ENCODE measurements at regions not wholly inside any gene's neighbourhood (a gene's known extent, or its start where the extent isn't known, plus 50 kb on each side); places are given as distances from the start of the nearest gene placed in this dataset.

DNA sequence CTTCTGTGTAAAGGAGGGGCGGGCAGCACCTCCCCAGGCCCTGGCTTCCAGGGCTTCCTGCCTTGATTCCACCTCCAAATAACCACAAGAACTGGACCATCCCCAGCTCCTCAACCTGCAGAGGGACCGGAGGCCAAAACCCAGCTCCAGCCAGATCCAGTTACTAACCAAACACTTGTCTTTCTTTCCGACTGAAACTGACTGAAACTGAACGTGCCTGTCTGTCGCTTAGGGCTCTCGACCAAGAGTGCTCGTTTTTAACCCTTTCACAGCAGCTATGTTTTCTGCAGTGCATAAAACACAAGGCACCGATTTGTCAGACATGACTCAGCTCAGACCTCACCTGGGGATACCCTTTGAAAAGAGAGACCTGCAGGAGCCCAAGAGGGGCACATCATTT, 249.9 kb upstream of the SIX2 start:
- DNase-seq (ENCODE audit: low read depth, low spot score): no peak
- H3K4me3 ChIP-seq (ENCODE audit: low read length): no peak overlapping the region

DNA sequence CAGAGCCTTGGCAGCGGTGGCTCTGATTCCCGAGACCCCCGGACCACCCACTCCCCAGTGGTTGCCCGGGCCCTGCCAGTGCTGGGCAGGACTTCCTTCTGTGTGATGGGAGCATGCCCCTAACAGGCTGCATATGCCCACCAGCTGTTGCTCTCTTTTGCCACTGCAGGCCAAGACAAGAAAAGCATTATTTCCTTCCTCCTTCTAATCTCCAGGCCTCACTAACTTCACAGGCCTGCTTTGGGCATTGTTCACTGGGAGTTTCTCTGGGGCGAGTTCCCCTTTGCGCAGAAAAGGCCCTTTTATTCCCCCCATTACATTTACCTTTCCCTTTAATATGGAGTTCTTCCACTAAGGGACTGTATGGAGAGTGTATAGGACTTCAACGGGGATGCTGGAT, 249.1 kb upstream of the SIX2 start:
- no peak overlapping the region for H3K4me3 ChIP-seq (ENCODE audit: low read length)
- no peak for DNase-seq (ENCODE audit: low read depth, low spot score)

DNA sequence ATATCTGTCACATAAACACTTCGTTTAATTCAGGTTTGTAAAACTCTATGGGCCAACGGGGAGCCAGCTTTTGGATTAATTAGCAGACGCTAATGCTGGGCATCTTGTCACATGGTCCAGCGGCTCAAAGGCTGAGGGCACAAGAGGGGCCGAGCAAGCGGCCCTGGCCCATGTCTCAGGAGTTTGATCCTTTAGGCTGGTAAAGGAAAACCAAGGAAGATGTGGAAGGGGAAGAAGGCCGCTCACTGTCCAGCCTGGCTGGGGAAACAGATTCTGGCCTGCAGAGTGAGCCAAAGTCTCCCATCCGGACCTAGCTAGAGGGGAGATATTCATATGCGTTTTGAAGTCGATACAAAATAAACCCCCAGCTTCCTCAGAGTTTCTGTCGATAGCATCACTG, 248.6 kb upstream of the SIX2 start:
- DNase-seq (ENCODE audit: low read depth, low spot score): no peak
- H3K4me3 ChIP-seq (ENCODE audit: low read length): no peak overlapping the region

DNA sequence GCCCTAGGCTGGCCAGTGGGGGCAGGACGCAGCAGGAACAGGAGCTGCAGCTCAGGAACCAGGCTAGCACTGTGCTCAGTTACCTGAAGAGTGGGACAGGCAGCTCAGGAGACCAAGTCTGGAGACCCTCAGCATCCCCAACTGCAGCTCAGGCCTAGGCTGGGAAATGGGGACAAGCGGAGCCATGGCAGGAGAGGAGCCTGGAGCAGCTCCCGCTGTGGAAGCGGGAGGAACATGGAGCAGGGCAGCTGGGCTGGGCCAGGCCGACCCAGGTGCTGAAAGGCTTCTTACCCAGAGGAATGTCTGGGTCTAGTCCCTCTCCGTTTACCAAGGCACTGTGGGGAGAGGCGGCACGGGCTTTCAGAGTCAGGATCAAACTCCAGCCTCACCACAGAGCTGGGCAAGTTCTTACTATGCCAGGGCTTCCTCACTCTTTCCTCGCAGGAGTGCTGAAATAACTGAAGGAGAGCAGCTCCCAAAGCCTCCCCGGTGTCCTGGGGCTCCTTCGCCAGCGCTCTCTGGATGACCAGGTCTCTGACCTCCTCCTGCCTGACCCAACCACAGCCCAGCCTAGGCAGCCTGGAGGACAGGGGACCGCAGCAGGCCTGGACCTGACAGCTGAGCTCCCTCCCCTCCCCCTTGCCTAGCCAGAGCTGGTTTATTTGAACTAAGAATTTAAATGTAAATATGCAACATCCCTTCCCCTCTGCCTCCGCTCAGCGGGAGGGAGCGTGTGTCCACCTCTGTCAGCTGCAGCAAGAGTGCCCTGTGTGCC, 247.8 kb upstream of the SIX2 start:
- DNase-seq (ENCODE audit: low read depth, low spot score): no peak
- no peak overlapping the region for H3K4me3 ChIP-seq (ENCODE audit: low read length)

DNA sequence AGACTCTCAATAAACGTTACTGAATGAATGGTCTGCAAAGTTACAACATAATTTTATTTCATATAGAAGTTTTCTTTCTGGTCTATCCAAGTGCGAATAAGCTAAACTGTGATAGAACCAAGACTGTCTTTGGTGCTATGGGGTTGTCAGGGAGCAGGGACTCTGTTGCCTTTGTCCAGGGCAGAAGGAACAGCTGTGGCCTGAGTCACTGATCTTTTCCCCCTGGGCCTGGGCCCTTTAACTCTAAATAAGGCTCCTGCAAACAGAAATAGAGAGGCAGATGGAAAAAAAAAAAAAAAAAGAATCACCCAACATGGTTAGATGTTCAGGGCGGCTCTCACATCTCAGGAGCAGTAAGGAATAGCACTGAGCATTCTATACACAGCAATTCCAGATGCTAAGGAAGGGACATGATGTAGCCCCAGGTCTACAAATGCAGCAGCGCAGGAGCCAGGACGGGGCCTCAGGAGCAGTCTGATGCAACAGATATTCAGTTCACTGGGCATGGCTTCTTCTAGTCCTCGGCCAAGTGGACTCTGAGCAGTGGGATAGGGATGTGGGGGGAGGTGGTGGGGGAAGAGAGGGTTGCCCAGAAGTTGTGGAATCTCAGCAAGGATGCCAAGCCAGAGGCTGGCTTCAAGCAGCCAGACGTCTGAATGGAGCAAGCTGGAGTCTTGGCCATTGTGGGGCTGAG, 247.1 kb upstream of the SIX2 start:
- DNase-seq (ENCODE audit: low read depth, low spot score): no peak
- H3K4me3 ChIP-seq (ENCODE audit: low read length): no peak overlapping the region

DNA sequence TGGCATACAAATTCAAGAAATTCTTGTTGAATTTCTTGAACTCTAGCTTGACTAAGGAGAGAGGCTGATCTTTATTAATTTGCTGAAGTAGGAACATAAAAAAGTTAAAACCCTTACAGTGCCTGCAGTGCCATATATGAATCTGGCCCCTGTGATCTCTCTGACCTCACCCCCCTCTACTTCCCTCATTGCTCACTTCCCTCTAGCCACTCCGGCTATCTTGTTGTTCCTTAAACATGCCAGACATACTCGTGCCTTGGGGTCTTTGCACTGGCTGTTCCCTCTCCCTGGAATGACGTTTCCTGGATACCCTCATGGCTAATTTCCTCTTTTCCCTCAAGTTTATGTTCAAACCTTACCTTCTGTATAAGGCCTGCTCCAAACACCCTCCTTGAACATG, 246.3 kb upstream of the SIX2 start:
- no peak for DNase-seq (ENCODE audit: low read depth, low spot score)
- no peak overlapping the region for H3K4me3 ChIP-seq (ENCODE audit: low read length)

DNA sequence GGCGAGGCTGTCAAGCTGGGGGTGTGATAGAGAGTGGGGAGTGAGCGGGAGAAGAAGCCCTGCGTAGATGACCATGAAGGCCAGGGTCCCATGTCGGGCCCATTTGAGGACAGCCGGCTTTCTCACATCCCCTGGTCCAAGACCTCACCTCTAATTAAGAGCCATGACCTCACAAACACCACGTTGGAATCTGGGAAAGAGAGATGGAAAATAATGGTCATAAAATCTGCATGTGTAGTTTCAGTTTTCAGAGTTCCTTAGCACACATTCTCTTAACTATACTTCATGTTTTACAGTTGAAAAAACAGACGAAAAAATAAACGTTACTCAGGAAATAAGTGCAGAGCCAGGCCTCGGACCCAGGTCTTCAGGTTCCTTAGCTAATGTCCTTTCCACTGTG, 244.8 kb upstream of the SIX2 start:
- no peak for DNase-seq (ENCODE audit: low read depth, low spot score)
- no peak overlapping the region for H3K4me3 ChIP-seq (ENCODE audit: low read length)

DNA sequence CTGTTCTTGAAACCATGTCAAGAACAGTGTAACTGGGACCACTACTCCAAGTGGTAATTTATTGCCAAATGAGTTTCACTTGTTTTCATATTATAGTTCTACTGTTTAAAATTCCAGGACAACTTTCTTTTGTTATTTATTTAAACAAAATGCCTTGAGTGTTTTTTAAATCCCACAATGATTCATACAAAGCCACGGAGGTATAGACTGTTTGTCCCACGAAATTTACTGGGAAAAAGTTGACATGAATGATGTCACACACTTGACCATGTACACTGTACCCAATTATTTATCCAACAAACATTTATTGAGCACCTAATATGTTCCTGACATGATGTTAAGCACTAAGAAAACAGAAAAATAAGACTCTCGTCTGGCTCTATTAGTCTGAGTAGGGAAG, 243.9 kb upstream of the SIX2 start:
- no peak for DNase-seq (ENCODE audit: low read depth, low spot score)
- H3K4me3 ChIP-seq (ENCODE audit: low read length): no peak overlapping the region

DNA sequence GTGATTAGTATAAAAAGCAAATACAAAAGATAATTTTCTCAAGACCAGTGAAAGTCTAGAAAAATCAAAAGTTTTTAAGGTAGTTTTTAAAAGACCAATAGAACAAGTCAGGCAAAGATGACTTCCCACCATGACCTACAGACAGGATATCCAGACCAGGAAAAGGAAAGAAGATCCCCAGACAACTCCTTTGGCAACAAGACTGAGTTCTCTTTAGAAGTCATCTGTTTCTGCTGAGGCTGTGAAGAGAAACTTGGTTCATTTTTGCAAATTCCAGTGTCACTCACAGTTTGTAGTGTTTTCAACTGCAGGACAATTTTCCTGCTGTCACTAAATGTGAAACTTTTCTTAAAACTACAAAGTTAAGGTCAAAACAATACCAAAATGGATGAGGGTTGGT, 240.9 kb upstream of the SIX2 start:
- no peak for DNase-seq (ENCODE audit: low read depth, low spot score)
- H3K4me3 ChIP-seq (ENCODE audit: low read length): no peak overlapping the region

DNA sequence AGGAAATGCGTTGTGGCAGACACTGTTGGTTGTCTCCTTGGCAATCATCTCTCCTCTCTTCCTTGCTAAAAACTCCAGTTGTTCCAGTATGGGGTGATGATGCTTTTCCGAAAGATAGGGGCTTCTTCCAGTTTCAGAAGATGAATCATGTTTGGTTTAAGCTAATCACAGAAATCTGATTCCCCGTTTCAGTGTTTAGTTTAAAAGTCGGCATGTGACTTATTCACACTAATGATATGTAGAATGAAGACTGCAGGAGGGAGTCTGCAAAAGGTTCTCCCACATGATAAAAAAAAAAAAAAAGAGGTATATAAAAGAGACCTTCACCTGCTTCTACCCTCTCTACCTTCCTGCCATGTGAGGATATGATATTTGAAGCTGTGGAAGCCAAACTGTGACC, 239.0 kb upstream of the SIX2 start:
- no peak for DNase-seq (ENCODE audit: low read depth, low spot score)

DNA sequence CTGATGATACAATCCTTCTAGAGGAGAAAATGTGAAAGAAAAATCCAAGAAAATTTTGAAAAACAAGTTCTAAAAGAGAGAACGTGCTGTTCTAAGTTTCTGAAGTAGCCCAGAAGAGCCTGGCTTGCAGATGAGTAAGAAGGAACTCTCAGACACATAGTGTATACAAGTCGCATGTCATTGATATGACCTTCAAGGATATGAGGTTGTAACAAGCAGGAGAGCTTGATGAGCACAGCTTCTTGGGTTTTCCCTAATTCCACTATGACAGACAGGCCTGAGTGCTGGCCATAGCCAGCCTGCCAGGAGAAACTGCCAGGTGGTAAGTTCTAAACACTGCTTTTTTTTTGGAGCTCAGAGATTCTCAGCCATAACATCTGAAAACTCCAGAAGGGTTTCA, 235.7 kb upstream of the SIX2 start:
- no peak for DNase-seq (ENCODE audit: low read depth, low spot score)

More for the DNA sequence above, 239.0 kb upstream of the SIX2 start:
- no peak overlapping the region for H3K4me3 ChIP-seq (ENCODE audit: low read length)

DNA sequence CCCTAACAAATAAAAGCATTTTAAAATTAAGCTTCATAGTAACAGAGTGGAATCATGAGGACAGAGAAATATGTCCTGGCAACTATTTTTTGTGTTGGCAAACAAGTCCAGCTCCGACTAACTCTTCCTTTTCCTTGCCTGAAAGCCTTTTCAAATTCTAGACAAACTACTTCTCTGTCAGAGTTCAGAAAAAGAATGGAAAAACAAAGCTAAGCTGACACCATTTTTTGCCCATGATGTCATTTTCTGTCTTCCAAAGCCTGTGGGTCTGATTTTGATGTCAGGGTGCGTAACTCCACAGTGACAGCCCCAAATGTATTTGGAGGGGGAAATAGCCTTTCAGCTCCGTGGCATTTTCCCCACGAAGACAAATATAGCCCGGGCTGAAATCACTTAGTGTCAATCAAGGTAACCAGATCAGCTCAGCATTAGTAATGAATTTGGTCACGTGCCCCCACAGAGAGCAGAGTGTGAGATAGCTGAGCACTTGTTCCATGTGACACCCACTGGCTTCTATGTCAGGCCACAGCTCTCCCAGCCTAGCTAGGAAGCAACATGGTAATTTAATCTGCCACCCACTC, 233.0 kb upstream of the SIX2 start:
- DNase-seq (ENCODE audit: low read depth, low spot score): no peak
- no peak overlapping the region for H3K4me3 ChIP-seq (ENCODE audit: low read length)

More for the DNA sequence above, 235.7 kb upstream of the SIX2 start:
- H3K4me3 ChIP-seq (ENCODE audit: low read length): no peak overlapping the region

DNA sequence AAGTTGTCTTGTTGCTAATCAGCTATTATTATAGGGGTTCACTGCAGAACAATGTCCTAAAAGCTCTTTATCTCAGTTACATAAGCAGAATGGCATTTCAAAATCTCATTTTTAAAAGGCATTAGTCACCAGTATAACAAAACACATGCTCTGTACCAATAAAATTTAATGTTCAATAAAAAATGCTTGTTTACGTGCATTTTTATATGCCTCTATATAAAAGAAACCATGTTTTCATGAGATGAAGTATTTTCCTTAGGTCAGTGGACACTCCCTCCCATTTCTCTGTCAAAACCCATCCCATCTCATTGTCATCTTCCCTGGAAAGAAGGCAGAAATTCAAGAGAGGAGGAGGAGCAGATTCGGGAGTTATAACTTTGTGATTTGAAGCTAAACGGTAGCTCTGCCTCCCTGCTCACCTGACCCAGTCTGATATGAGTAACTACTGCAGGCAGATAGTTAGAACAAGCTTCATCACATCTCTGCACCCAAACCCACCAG, 231.9 kb upstream of the SIX2 start:
- H3K4me3 ChIP-seq (ENCODE audit: low read length): no peak overlapping the region

DNA sequence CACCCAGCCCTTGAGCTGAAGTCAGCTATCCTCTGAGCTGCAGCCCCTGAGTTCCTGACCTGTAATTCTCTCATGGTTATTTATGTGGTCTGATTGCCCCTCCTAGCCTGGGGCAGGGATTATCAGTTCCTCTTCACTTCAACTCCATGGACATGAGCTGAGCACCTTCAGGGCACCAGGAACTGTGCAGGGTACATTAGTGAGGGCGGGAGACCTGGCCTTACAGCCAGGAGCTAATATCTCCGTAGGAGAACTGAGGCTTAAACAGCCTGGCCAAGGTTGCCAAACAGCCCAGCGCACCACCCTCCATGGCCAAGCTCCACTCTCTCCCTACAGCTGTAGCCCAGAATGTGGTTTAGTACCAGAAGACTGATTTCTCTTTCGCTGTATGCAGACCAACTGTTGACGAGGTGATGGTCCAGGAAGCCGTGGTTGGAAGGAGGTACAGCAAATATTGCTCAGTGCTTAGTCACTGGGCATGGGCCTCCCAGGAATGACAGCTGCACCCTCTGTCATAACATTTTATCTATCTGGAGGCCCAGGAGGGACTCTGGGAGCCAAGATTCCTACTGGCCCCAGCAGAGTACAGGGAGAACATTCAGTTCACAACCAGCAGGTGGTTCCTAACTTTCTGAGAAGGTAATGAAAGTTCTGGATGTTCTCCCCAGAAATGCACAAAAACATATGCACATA, 228.7 kb upstream of the SIX2 start:
- no peak for DNase-seq (ENCODE audit: low read depth, low spot score)
- H3K4me3 ChIP-seq (ENCODE audit: low read length): no peak overlapping the region

More for the DNA sequence above, 231.9 kb upstream of the SIX2 start:
- DNase-seq (ENCODE audit: low read depth, low spot score): no peak

DNA sequence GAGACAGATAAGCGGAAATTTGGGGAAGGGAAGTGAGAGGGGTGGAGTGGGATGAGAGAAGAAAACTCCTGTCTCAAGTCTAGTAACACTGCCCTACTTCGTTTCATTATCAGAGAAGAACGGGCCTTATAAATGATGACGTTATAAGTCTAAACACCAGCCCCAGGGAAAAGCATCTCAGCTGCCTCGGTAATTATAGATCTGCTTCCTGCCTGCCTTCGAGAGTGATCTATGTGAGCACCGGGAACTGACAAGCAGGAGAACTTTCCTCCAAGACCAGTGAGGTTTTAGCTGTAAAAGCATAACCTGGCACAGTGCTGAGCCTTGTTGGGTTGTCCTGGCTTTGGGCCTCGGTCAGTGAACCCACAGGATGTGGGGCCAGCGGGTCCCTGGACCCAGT, 227.9 kb upstream of the SIX2 start:
- no peak for DNase-seq (ENCODE audit: low read depth, low spot score)
- H3K4me3 ChIP-seq (ENCODE audit: low read length): no peak overlapping the region

DNA sequence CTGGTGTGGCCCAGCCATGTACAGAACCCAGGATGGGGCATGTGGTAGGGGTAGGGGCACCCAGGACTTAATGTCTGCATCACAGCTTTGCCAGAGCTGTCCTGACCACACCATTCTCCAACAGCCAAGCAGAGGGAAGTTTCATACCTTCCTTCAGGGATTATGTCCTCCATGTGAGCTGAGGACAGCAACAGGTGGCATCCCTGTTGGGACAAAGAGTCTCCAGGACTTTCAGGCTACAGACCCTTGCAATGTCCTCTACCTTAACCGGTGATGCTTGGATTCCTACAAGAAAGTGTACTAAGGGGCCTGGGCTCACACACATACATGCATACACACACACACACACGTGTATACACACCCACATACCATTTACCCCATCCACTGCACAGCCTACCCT, 227.0 kb upstream of the SIX2 start:
- no peak overlapping the region for H3K4me3 ChIP-seq (ENCODE audit: low read length)
- DNase-seq (ENCODE audit: low read depth, low spot score): no peak

DNA sequence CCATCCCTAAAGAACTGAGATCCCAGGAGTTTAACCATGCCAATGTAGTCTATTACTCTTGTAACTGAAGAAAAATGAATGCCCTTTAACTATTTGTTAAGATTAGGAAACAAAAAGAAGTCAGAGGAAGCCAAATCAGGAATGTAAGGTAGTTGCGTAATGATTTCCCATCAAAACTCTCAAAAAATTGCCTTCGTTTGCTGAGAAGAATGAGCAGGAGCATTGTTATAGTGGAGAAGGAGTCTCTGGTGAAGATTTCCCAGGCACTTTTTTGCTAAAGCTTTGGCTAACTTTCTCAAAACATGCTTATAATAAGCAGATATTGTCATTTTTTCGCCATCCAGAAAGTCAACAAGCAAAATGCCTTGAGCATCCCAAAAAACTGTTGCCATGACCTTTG, 224.0 kb upstream of the SIX2 start:
- H3K4me3 ChIP-seq (ENCODE audit: low read length): no peak overlapping the region
- DNase-seq (ENCODE audit: low read depth, low spot score): no peak

DNA sequence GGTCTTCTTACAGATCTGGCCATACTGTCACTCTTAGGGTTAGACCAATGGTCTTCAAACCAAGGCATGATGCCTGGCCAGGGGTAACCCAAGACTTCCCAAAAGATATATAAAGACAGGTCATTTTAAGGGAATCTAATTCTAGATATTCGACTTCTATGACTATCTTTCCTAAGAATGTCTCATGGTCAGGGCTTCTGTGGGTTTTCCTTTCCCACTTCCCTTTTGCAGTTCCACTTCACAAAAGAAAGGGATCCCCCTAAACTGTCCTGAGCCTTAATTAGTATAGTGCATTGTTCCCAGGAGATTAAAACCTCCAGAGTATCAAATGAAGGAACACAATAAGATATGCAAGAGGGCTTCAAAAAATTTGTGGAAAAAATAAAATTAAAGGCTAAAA, 223.6 kb upstream of the SIX2 start:
- H3K4me3 ChIP-seq (ENCODE audit: low read length): no peak overlapping the region
- DNase-seq (ENCODE audit: low read depth, low spot score): no peak

DNA sequence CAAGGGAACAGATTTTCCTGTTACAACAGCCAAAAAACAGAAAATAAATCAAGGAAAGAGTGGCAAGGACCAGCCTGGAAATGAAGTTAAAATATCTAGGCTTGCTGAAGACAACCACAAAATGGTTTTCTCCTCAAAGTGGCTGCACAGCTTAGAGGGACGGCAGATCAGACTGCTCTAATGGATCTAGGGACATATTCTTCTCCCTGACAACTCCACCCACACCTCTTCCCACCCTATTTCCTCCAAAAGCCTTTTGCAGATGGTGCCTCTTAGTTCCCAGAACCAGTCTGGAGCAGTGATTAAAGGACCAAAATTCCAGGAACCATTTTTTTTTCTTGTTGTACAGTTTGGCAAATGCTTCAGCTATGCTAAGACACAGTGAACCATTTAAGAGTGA, 220.2 kb upstream of the SIX2 start:
- H3K4me3 ChIP-seq (ENCODE audit: low read length): no peak overlapping the region

DNA sequence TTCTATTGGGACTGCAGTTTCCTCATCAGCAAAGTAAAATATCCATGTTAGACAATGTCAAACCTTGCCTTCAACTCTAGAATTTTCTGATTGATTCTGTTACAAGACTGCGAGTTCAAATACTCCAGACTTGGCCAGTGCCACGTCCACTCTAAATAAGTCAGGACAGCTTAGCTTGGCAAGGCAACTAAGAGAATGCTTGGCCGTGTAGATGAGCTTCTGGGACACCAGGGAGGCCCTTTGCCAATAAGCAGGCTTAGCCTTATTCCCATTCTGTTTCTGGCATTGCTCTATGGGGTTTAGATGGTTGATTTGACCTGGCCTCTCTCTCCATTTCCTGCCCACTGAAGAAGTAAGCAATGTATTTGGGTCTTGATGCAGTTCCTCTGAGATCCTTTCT, 218.1 kb upstream of the SIX2 start:
- no peak overlapping the region for H3K4me3 ChIP-seq (ENCODE audit: low read length)
- DNase-seq (ENCODE audit: low read depth, low spot score): no peak

More for the DNA sequence above, 220.2 kb upstream of the SIX2 start:
- no peak for DNase-seq (ENCODE audit: low read depth, low spot score)
